Fibroblast of lung (primary cell): ENCODE measurements at regions not wholly inside any gene's neighbourhood (a gene's known extent, or its start where the extent isn't known, plus 50 kb on each side); places are given as distances from the start of the nearest gene placed in this dataset.

Experiments
- DNase-seq, 2 donors: peaks; one replicate each; pipeline versions ENCODE4 v3.0.0 to v3.0.0-alpha.2; 2010; ENCODE audit warnings: low read depth in 2 of 2
- H2AFZ ChIP-seq: 2 replicates; pipeline ENCODE4 v1.5.1; 2012; ENCODE audit warnings: low read length, control low read depth, inconsistent platforms
- H3K27ac ChIP-seq: 2 replicates; pipeline ENCODE4 v1.5.1; 2011; ENCODE audit warnings: low read length, control low read depth; ENCODE audit not compliant: insufficient read depth
- H3K27me3 ChIP-seq: 2 replicates; pipeline ENCODE4 v1.5.1; 2011; ENCODE audit warnings: mild to moderate bottlenecking, low read length; ENCODE audit not compliant: control insufficient read depth, insufficient read depth
- H3K36me3 ChIP-seq: 2 replicates; pipeline ENCODE4 v1.5.1; 2011; ENCODE audit warnings: low read length; ENCODE audit not compliant: control insufficient read depth, insufficient read depth
- H3K4me1 ChIP-seq: 2 replicates; pipeline ENCODE4 v1.5.1; 2011; ENCODE audit warnings: low read length; ENCODE audit not compliant: control insufficient read depth, insufficient read depth; ENCODE audit errors: extremely low read depth
- H3K4me2 ChIP-seq: 2 replicates; pipeline ENCODE4 v1.5.1; 2011; ENCODE audit warnings: low read length, control low read depth; ENCODE audit not compliant: insufficient read depth; ENCODE audit errors: extremely low read depth
- H3K4me3 ChIP-seq, 4 experiments: fragments of 200-600 bp in 1 of 4; sonication (generic) in 1 of 4; replicated peaks in 1 of 4; 2 replicates each; pipeline ENCODE4 v1.5.1; 2011 to 2016; ENCODE audit warnings: low read length in 4 of 4, low read depth in 3 of 4, mild to moderate bottlenecking in 3 of 4, control low read depth in 2 of 4, inconsistent platforms in 1 of 4, mixed read lengths in 1 of 4; ENCODE audit not compliant: insufficient read depth in 1 of 4; ENCODE audit errors: control extremely low read depth in 1 of 4
- H3K79me2 ChIP-seq: 2 replicates; pipeline ENCODE4 v1.5.1; 2012; ENCODE audit warnings: mild to moderate bottlenecking, low read length, inconsistent platforms; ENCODE audit not compliant: control insufficient read depth, insufficient read depth
- H3K9ac ChIP-seq: 2 replicates; pipeline ENCODE4 v1.5.1; 2011; ENCODE audit warnings: mild to moderate bottlenecking, low read length, control low read depth; ENCODE audit not compliant: insufficient read depth
- H3K9me3 ChIP-seq: 2 replicates; pipeline ENCODE4 v1.5.1; 2012; ENCODE audit warnings: low read depth, low read length; ENCODE audit not compliant: control insufficient read depth, insufficient read depth
- H4K20me1 ChIP-seq: 2 replicates; pipeline ENCODE4 v1.5.1; 2011; ENCODE audit warnings: low read length; ENCODE audit not compliant: control insufficient read depth, insufficient read depth; ENCODE audit errors: extremely low read depth
- CTCF ChIP-seq, 2 donors: IDR thresholded peaks in 1 of 2; conservative IDR thresholded peaks in 1 of 2; 1 replicate in 1 of 2; 2 replicates in 1 of 2; pipeline ENCODE4 v1.5.1; 2011 to 2012; ENCODE audit warnings: low read length in 2 of 2, control low read depth in 1 of 2, inconsistent platforms in 1 of 2, low read depth in 1 of 2, mild to moderate bottlenecking in 1 of 2
- EZH2 ChIP-seq: IDR thresholded peaks from 2 replicates; pipeline ENCODE4 v1.5.1; 2012; ENCODE audit warnings: low read length, control low read depth, mild to moderate bottlenecking; ENCODE audit errors: missing control alignments

GRCh38 chr12:111089616-111090015 lies 169.2 kb upstream of the MYL2 start:
- no peaks in the 10 kb centered on the region for H3K27me3 ChIP-seq
- H3K4me2 ChIP-seq, result no peak overlapping the region
- no peaks in the 10 kb centered on the region for H3K9me3 ChIP-seq
- H4K20me1 ChIP-seq, result no peaks in the 10 kb centered on the region
- H3K79me2 ChIP-seq, result no peaks in the 10 kb centered on the region
- H3K9ac ChIP-seq, result no peak overlapping the region
- no peaks in the 10 kb centered on the region for H3K36me3 ChIP-seq
- no peak for DNase-seq
- no peaks in the 10 kb centered on the region for H3K4me1 ChIP-seq
- TF ChIP-seq CTCF (conservative IDR thresholded peaks at IDR 0.05 in 1 of 2, IDR thresholded peaks at IDR 0.05 in 1 of 2; ENCODE audit: low read depth in 1 of 2, low read length in 2 of 2) (no peak), EZH2 (no peak)
- H3K4me3 ChIP-seq, result no peak overlapping the region
- H3K27ac ChIP-seq, result no peak overlapping the region
- no peak overlapping the region for H2AFZ ChIP-seq

DNA sequence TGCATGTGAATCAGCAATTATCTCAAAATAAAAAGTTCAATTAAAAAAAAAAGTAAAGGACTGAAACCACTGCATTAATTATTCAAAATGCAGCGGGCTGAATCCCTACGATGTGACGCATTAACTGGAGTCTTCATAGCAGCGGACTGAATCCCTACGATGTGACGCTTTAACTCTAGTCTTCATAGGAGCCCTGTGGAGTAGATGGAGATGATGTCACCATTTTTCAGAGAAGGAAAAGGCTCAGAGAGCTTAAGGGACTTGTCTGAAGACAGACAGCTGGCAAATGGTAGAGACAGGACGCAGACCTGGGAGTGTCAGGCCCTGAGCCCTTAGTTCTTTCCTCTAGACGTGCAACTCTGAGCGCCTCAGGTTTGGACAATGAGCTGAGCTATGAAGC lies 168.0 kb upstream of the MYL2 start:
- no peak overlapping the region for H3K27ac ChIP-seq
- no peaks in the 10 kb centered on the region for H3K27me3 ChIP-seq
- H3K36me3 ChIP-seq, result no peaks in the 10 kb centered on the region

DNA sequence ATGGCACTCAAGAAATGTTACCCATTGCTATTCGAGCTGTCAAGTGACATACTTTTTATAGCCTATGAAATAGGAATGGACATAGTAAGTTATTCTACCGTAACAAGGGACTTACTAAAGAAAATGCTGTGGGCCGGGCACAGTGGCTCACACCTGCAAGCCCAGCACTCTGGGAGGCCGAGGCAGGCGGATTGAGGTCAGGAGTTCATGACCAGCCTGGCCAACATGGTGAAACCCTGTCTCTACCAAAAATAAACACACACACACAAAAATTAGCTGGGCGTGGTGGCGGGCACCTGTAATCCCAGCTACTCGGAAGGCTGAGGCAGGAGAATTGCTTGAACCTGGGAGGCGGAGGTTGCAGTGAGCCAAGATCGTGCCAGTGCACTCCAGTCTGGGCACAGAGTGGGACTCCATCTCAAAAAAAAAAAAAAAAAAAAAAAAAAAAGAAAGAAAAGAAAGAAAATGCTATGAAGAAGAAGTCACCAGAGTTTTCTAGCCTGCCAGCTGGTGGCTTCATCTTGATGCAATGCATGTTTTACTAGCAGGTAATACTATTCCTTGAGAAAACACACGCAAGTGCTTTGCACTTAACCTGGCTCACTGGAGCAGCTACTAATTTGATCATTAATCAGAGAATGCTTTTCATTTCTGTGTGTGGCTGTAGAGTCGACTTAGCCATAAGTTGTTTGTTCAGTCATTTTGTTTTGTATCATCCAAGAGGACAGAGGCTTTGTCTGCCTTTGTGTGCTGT lies 166.7 kb upstream of the MYL2 start:
- H3K4me2 ChIP-seq, result no peak overlapping the region
- H3K9ac ChIP-seq, result no peak overlapping the region
- H3K4me1 ChIP-seq, result no peaks in the 10 kb centered on the region
- no peak overlapping the region for H3K27ac ChIP-seq
- H3K79me2 ChIP-seq, result no peaks in the 10 kb centered on the region
- H2AFZ ChIP-seq, result no peak overlapping the region
- H3K27me3 ChIP-seq, result no peaks in the 10 kb centered on the region
- no peaks in the 10 kb centered on the region for H4K20me1 ChIP-seq
- H3K4me3 ChIP-seq, result no peak overlapping the region
- no peaks in the 10 kb centered on the region for H3K36me3 ChIP-seq
- no peak for TF ChIP-seq EZH2
- TF ChIP-seq CTCF (conservative IDR thresholded peaks at IDR 0.05 in 1 of 2, IDR thresholded peaks at IDR 0.05 in 1 of 2; ENCODE audit: low read depth in 1 of 2, low read length in 2 of 2), result no peak
- no peaks in the 10 kb centered on the region for H3K9me3 ChIP-seq
- DNase-seq, result no peak

More for the DNA sequence above, 168.0 kb upstream of the MYL2 start:
- Histone ChIP-seq H3K79me2 (no peaks in the 10 kb centered on the region), H3K9me3 (no peaks in the 10 kb centered on the region), H3K9ac (no peak overlapping the region), H2AFZ (no peak overlapping the region), H3K4me2 (no peak overlapping the region), H3K4me1 (no peaks in the 10 kb centered on the region), H4K20me1 (no peaks in the 10 kb centered on the region), H3K4me3 (no peak overlapping the region)
- TF ChIP-seq EZH2 (no peak), CTCF (conservative IDR thresholded peaks at IDR 0.05 in 1 of 2, IDR thresholded peaks at IDR 0.05 in 1 of 2; ENCODE audit: low read depth in 1 of 2, low read length in 2 of 2) (no peak)
- DNase-seq, result no peak
